MCF 10A (cell line): ENCODE measurements at regions not wholly inside any gene's neighbourhood (a gene's known extent, or its start where the extent isn't known, plus 50 kb on each side); places are given as distances from the start of the nearest gene placed in this dataset.

Experiments
- BruUV-seq: library from RNA; stranded (reverse); fragments of 400-500 nt; replicated peaks from 2 replicates; lab custom pipeline; 2021; lab: Mats Ljungman, UMichigan
- CTCF ChIA-PET: fragments of 300-600 bp; sonication (Branson Sonifier 250); formaldehyde crosslinking; extraction: SDS; loops from one replicate; lab custom pipeline; 2021; ENCODE audit warnings: antibody characterized with exemption, inconsistent platforms; lab: Yijun Ruan, JAX
- POLR2A ChIA-PET: fragments of 300-600, 350-650 bp; sonication (Branson Sonifier 250); formaldehyde crosslinking; extraction: SDS; loops from one replicate; lab custom pipeline; 2020; ENCODE audit warnings: antibody characterized with exemption, inconsistent platforms; lab: Yijun Ruan, JAX
- DNase-seq: peaks from one replicate; pipeline ENCODE4 v3.0.0-alpha.2; 2018; ENCODE audit not compliant: unreplicated experiment
- H3K27ac Mint-ChIP-seq: one replicate; pipeline ENCODE4 v1.8.0; 2022; ENCODE audit warnings: mild to moderate bottlenecking, low read depth, mixed read lengths; ENCODE audit not compliant: unreplicated experiment
- H3K27me3 Mint-ChIP-seq: one replicate; pipeline ENCODE4 v1.8.0; 2022; ENCODE audit warnings: mixed read lengths; ENCODE audit not compliant: insufficient read depth, unreplicated experiment
- H3K36me3 Mint-ChIP-seq: one replicate; pipeline ENCODE4 v1.8.0; 2022; ENCODE audit warnings: mild to moderate bottlenecking, moderate library complexity, mixed read lengths; ENCODE audit not compliant: insufficient read depth, unreplicated experiment
- H3K4me1 Mint-ChIP-seq: one replicate; pipeline ENCODE4 v1.8.0; 2022; ENCODE audit warnings: mixed read lengths; ENCODE audit not compliant: insufficient read depth, unreplicated experiment
- H3K4me3 Mint-ChIP-seq: one replicate; pipeline ENCODE4 v1.8.0; 2022; ENCODE audit warnings: mild to moderate bottlenecking, moderate library complexity, mixed read lengths; ENCODE audit not compliant: unreplicated experiment
- H3K9me3 Mint-ChIP-seq: one replicate; pipeline ENCODE4 v1.8.0; 2022; ENCODE audit warnings: mixed read lengths; ENCODE audit not compliant: unreplicated experiment
- intact Hi-C: fragments of 100-400 bp; cut with micrococcal nuclease; formaldehyde crosslinking; loops from 2 replicates; pipeline ENCODE4 v1.14.1; 2022
- TF ChIP-seq, protein P1 (sequence below): fragments of 200-600 bp; IDR thresholded peaks from one replicate; pipeline ENCODE4 v1.8.0; 2022; ENCODE audit warnings: antibody characterized with exemption, mild to moderate bottlenecking; ENCODE audit not compliant: unreplicated experiment

DNA sequence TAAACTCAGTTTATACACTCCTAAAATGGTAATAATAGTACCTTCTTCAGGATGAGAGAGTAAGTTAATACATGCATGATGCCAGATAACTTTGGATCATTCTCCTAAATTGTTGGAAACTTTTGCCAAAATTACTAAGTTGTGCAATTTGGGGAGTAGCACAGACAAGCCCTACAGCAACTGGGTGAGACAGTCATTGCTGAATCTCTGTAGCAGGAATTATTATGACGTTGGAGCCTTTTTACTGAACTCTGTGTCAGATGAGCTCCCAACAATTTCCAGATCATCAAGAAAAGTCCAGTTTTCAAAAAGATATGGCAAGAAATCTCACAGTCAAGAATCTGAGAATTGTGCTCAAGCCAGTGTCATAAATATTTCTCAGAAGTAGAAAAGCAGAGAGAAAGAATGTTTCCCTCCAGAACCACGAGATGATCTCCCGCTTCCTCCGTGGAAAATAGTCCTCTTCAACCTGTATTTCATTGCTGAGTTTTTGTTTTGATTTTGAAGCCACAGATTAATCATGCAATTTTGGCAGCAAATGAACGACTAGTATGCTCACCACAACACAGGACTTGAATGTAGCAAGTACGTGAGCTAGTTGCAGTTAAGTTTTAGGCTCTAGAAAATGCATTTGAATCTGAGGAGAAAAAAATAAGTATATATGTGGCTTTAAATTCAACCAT, 485.4 kb downstream of the CNTN6 start:
- intact Hi-C loops = no loop called here
- Mint-ChIP-seq H3K27ac (peak overlapping the region; percentile 96), H3K4me3 (peak overlapping the region; percentile 81), H3K9me3 (no peaks in the 10 kb centered on the region), H3K4me1 (peaks cover 22% of the 10 kb centered on the region), H3K27me3 (no peaks in the 10 kb centered on the region), H3K36me3 (no peaks in the 10 kb centered on the region)
- ChIA-PET POLR2A (interaction anchor here (0.6 to 1.3 kb wide), 6 partner anchors 14 to 567 kb away, joined by 3 to 5 read pairs (median 4); no protein-coding TSS in a partner anchor), CTCF (interaction anchor here (0.6 kb wide), 1 partner anchor 61 kb away, joined by 3 read pairs; no protein-coding TSS in a partner anchor)
- no TSS peak for BruUV-seq
- peak; percentile 68 for DNase-seq
- TF ChIP-seq, protein P1, sequence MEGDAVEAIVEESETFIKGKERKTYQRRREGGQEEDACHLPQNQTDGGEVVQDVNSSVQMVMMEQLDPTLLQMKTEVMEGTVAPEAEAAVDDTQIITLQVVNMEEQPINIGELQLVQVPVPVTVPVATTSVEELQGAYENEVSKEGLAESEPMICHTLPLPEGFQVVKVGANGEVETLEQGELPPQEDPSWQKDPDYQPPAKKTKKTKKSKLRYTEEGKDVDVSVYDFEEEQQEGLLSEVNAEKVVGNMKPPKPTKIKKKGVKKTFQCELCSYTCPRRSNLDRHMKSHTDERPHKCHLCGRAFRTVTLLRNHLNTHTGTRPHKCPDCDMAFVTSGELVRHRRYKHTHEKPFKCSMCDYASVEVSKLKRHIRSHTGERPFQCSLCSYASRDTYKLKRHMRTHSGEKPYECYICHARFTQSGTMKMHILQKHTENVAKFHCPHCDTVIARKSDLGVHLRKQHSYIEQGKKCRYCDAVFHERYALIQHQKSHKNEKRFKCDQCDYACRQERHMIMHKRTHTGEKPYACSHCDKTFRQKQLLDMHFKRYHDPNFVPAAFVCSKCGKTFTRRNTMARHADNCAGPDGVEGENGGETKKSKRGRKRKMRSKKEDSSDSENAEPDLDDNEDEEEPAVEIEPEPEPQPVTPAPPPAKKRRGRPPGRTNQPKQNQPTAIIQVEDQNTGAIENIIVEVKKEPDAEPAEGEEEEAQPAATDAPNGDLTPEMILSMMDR = no peak

DNA sequence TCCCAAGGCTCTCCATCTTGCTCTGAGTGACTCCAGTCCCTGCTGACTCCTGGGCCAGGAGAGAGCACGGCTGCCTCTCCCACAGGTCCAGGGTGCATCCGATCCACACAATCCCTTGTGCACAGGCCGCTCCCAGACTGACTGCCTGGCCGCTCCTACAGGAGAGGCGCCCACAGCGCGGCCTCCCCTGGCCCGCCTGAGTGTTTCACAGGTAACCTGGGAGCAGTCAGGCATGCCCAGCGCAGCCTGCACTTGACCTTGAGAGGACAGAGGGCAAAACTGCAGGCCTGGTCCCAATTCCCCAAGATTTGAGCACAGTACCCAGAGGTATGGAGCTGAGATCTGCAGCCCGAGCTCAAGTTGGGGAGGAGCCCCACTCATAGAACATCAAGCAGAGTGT, 490.2 kb downstream of the CNTN6 start:
- no TSS peak for BruUV-seq
- ChIA-PET CTCF (no interaction called here), POLR2A (interaction anchor here (1.1 kb wide), 1 partner anchor 9 kb away, joined by 3 read pairs; no protein-coding TSS in a partner anchor)
- no peak for DNase-seq
- TF ChIP-seq, protein P1 = no peak
- intact Hi-C loops = no loop called here
- Mint-ChIP-seq H3K27ac (no peak overlapping the region), H3K27me3 (no peaks in the 10 kb centered on the region), H3K4me1 (peaks cover 5% of the 10 kb centered on the region), H3K4me3 (no peak overlapping the region), H3K9me3 (peaks cover 5% of the 10 kb centered on the region), H3K36me3 (no peaks in the 10 kb centered on the region)

DNA sequence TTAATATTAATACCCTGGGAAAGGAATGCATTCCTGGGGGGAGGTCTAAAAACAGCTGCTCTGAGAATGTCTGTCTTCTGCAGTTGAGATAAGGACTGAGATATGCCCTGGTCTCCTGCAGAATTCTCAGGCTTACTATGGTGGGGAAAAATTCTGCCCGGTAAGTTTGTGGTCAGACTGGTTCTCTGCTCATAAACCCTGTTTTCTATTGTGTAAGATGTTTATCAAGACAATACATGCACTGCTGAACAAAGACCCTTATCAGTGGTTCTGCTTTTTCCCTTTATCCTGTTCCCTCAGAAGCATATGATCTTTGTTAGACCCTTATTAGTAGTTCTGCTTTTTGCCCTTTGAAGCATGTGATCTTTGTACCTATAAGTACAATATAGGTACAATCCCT, 494.6 kb downstream of the CNTN6 start:
- H3K4me1 Mint-ChIP-seq = no peaks in the 10 kb centered on the region
- no peak for DNase-seq
- H3K27ac Mint-ChIP-seq = no peak overlapping the region
- TF ChIP-seq, protein P1 = no peak
- peaks cover 25% of the 10 kb centered on the region for H3K9me3 Mint-ChIP-seq
- ChIA-PET POLR2A (no interaction called here), CTCF (no interaction called here)
- H3K27me3 Mint-ChIP-seq = no peaks in the 10 kb centered on the region
- no peak overlapping the region for H3K4me3 Mint-ChIP-seq
- intact Hi-C loops = no loop called here
- no peaks in the 10 kb centered on the region for H3K36me3 Mint-ChIP-seq
- no TSS peak for BruUV-seq

DNA sequence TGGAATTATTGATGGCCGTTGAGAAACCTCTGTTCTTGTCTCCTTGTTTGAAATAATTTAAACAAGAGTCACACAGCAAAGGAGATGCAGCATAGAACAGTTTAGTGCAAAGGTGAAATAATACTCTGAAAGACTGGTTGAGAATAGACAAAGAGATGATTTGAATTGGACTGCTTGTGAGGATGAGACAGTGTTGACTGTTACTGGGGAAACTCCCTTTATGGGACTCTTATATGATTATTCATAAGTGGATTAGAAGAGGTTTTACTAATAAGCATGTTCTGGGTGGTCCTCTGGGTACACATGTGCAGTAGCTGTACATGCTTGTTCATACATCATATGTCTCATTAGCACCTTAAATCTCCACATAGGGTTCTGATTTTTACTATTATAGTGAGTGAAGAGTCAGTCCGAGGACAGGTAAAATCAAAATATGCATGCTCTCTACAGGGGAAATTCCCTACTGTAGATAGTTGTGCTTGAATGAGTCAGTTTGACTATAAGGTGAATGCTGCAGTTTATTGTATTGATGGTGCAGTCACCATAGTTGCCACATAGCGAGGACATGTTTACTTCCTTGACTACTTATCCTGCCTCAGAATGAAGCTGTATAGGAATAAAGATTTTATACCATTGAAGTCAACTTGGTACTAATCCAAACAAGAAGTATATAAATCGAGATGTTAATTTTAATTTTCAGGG, 498.7 kb downstream of the CNTN6 start:
- peaks cover 25% of the 10 kb centered on the region for H3K9me3 Mint-ChIP-seq
- POLR2A ChIA-PET = interaction anchor here (0.5 to 1.1 kb wide), 2 partner anchors 14 to 971 kb away, joined by 4 to 5 read pairs; no protein-coding TSS in a partner anchor
- H3K27me3 Mint-ChIP-seq = no peaks in the 10 kb centered on the region
- BruUV-seq = no TSS peak
- no peaks in the 10 kb centered on the region for H3K36me3 Mint-ChIP-seq
- TF ChIP-seq, protein P1 = no peak
- no peak for DNase-seq
- CTCF ChIA-PET = no interaction called here
- no peak overlapping the region for H3K4me3 Mint-ChIP-seq
- intact Hi-C loops = no loop called here
- no peak overlapping the region for H3K27ac Mint-ChIP-seq
- H3K4me1 Mint-ChIP-seq = no peaks in the 10 kb centered on the region
